SK-N-DZ (cell line): ENCODE measurements at regions not wholly inside any gene's neighbourhood (a gene's known extent, or its start where the extent isn't known, plus 50 kb on each side); places are given as distances from the start of the nearest gene placed in this dataset.

Experiments
- DNase-seq: peaks from one replicate; pipeline ENCODE4 v3.0.0-alpha.2; 2015; ENCODE audit warnings: low spot score

GRCh38 chr7:130878785-130879184, 144.8 kb upstream of the KLF14 start:
- DNase-seq = no peak

GRCh38 chr7:130879191-130879590, 145.2 kb upstream of the KLF14 start:
- no peak for DNase-seq

- no peak for DNase-seq
Measured at GRCh38 chr7:130880668-130881067, 146.7 kb upstream of the KLF14 start.

GRCh38 chr7:130881091-130881798, 147.2 kb upstream of the KLF14 start:
- DNase-seq = no peak

- no peak for DNase-seq
Measured at GRCh38 chr7:130881799-130882141, 147.8 kb upstream of the KLF14 start.

GRCh38 chr7:130882396-130882795, 148.4 kb upstream of the KLF14 start:
- no peak for DNase-seq

- DNase-seq = no peak
Measured at GRCh38 chr7:130883928-130884327, 149.9 kb upstream of the KLF14 start.

GRCh38 chr7:130884437-130885417, 150.7 kb upstream of the KLF14 start:
- DNase-seq = no peak

GRCh38 chr7:130886438-130887135, 152.6 kb upstream of the KLF14 start:
- no peak for DNase-seq

- DNase-seq = no peak
Measured at GRCh38 chr7:130887182-130887956, 153.4 kb upstream of the KLF14 start.

- no peak for DNase-seq
Measured at GRCh38 chr7:130887957-130888371, 154.0 kb upstream of the KLF14 start.

- DNase-seq = no peak
Measured at GRCh38 chr7:130888468-130888867, 154.5 kb upstream of the KLF14 start.

- no peak for DNase-seq
Measured at GRCh38 chr7:130890176-130891020, 156.4 kb upstream of the KLF14 start.

- no peak for DNase-seq
Measured at GRCh38 chr7:130891254-130892094, 157.5 kb upstream of the KLF14 start.

GRCh38 chr7:130893441-130893894, 159.5 kb upstream of the KLF14 start:
- DNase-seq = no peak

- DNase-seq = no peak
Measured at GRCh38 chr7:130894146-130894908, 160.3 kb upstream of the KLF14 start.

GRCh38 chr7:130894909-130895750, 161.1 kb upstream of the KLF14 start:
- DNase-seq = no peak
